K562 (cell line): ENCODE measurements at regions not wholly inside any gene's neighbourhood (a gene's known extent, or its start where the extent isn't known, plus 50 kb on each side); places are given as distances from the start of the nearest gene placed in this dataset.

Experiments
- CTCF ChIP-seq, 3 experiments: IDR thresholded peaks in 2 of 3; conservative IDR thresholded peaks in 1 of 3; 2 replicates each; pipeline ENCODE4 v1.5.1; 2011 to 2012; ENCODE audit warnings: low read length in 3 of 3, mild to moderate bottlenecking in 3 of 3, control low read depth in 2 of 3, improper control_type of control experiment in 1 of 3, inconsistent platforms in 1 of 3, low read depth in 1 of 3, mixed read lengths in 1 of 3, moderate library complexity in 1 of 3; ENCODE audit not compliant: insufficient read depth in 2 of 3
- GABPA ChIP-seq: fragments of 200-800 bp; sonication (Bioruptor generic); conservative IDR thresholded peaks from 2 replicates; pipeline ENCODE4 v1.6.1; 2016; ENCODE audit warnings: low read depth, missing genetic modification characterization, missing compliant biosample characterization
- HOXB6 ChIP-seq: fragments of 250-450 bp; sonication (Bioruptor Pico); IDR thresholded peaks from 2 replicates; pipeline ENCODE4 v1.5.1; 2022; ENCODE audit warnings: mild to moderate bottlenecking, borderline replicate concordance
- MEF2D ChIP-seq: conservative IDR thresholded peaks from 2 replicates; pipeline ENCODE4 v1.6.1; 2016; ENCODE audit warnings: low read depth, missing genetic modification characterization, missing compliant biosample characterization
- SRF ChIP-seq, 2 experiments: fragments of 250-450, 450-650 bp in 1 of 2; sonication (Bioruptor Pico) in 1 of 2; sonication (generic) in 1 of 2; formaldehyde crosslinking; IDR thresholded peaks; 2 replicates each; pipeline versions ENCODE4 v1.5.0 to v1.5.1; 2020 to 2022; ENCODE audit warnings: mild to moderate bottlenecking in 1 of 2, missing genetic modification reagents in 1 of 2
- TAL1 ChIP-seq: fragments of 450-650 bp; IDR thresholded peaks from 2 replicates; pipeline ENCODE4 v1.6.1; 2016; ENCODE audit warnings: mild to moderate bottlenecking
- TEAD1 ChIP-seq, 2 experiments: fragments of 450-650 bp in 1 of 2; sonication (generic) in 1 of 2; formaldehyde crosslinking; IDR thresholded peaks; 2 replicates each; pipeline versions ENCODE4 v1.4.0 to v1.8.0; 2020 to 2022; ENCODE audit warnings: mild to moderate bottlenecking in 2 of 2, missing genetic modification reagents in 1 of 2
- WHSC1 ChIP-seq: IDR thresholded peaks from one replicate; pipeline ENCODE4 v1.6.1; 2012; ENCODE audit warnings: low read length, control low read depth, inconsistent platforms
- ZFP91 ChIP-seq: sonication (generic); formaldehyde crosslinking; IDR thresholded peaks from 2 replicates; pipeline ENCODE4 v1.8.0; 2022; ENCODE audit warnings: mild to moderate bottlenecking, missing genetic modification reagents
- ZNF12 ChIP-seq: sonication (generic); formaldehyde crosslinking; IDR thresholded peaks from 2 replicates; pipeline ENCODE4 v1.4.0; 2020; ENCODE audit warnings: mild to moderate bottlenecking, missing genetic modification reagents
- ZNF830 ChIP-seq: fragments of 250-450 bp; sonication (Bioruptor Pico); IDR thresholded peaks from 2 replicates; pipeline ENCODE4 v1.5.0; 2021; ENCODE audit warnings: mild to moderate bottlenecking

- TF ChIP-seq GABPA (tag) (no peak), MEF2D (tag) (no peak), WHSC1 (no peak), ZNF12 (no peak), HOXB6 (CRISPR knock-in tag) (no peak), TEAD1 (CRISPR knock-in tag; IDR thresholded peaks at IDR 0.05) (no peak), SRF (CRISPR knock-in tag; IDR thresholded peaks at IDR 0.05) (no peak), ZFP91 (CRISPR knock-in tag) (no peak), CTCF (IDR thresholded peaks at IDR 0.05 in 2 of 3, conservative IDR thresholded peaks at IDR 0.05 in 1 of 3; ENCODE audit: insufficient read depth in 2 of 3, low read depth in 1 of 3, low read length in 3 of 3) (no peak), ZNF830 (CRISPR knock-in tag) (no peak), TAL1 (no peak)
These were observed 216.5 kb upstream of the SOX1 start for GRCh38 chr13:111850458-111850857.
